Kidney epithelial cell (primary cell): ENCODE measurements at regions not wholly inside any gene's neighbourhood (a gene's known extent, or its start where the extent isn't known, plus 50 kb on each side); places are given as distances from the start of the nearest gene placed in this dataset.

Experiments used
- DNase-seq: peaks from one replicate; pipeline ENCODE4 v3.0.0-alpha.2; 2010; ENCODE audit warnings: low read depth
- H3K27me3 ChIP-seq: 2 replicates; pipeline ENCODE4 v1.6.0; 2011; ENCODE audit warnings: low read length; ENCODE audit not compliant: control insufficient read depth, insufficient read depth
- H3K36me3 ChIP-seq: 2 replicates; pipeline ENCODE4 v1.5.1; 2011; ENCODE audit warnings: low read length; ENCODE audit not compliant: control insufficient read depth, insufficient read depth
- H3K4me3 ChIP-seq: 2 replicates; pipeline ENCODE4 v1.5.1; 2011; ENCODE audit warnings: low read depth, mild to moderate bottlenecking, control low read depth, low read length
- TF ChIP-seq, protein P1 (sequence below): IDR thresholded peaks from 2 replicates; pipeline ENCODE4 v1.5.1; 2011; ENCODE audit warnings: mild to moderate bottlenecking, moderate library complexity, low read length, control low read depth, inconsistent platforms; ENCODE audit not compliant: insufficient read depth, poor library complexity, severe bottlenecking

DNA sequence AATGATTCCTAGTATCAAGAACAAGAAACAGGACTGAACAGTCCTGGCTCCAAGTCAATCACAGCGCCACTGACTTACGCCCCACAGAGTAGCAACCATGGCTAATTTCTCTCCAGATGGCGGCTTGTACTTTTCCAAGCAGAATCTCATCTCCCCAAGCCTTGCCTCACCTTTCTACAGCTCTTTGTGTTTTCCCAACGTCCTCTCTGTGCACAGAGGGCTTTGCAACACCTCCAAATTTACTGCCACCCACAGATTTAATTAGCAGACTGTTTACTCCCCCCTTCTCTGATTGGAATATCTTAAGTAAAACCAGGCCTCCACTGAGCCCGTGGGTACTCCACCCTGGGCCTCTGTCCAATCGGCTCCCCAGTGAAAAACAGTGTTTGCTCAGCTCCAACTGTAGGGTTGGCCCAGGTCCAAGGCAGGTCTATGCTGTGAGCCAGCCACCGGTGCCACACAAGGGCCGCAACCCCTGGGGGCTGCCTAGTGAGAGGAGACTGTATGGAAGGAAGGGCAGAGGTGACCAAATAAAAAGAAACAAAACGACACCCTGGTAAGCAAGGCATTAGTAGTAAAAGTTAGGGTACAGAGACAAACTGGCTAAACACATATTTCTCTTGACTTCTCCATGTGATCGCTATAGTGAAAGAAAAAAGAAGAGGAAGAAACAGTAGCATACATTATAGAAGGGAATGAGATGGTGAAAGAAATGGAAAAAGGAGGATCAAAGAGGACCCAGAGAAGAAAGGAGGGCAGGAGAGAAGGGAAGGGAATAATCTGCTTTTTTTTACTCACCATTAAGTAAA lies 128.4 kb upstream of the SOD1 start:
- no peak overlapping the region for H3K4me3 ChIP-seq
- peaks cover 1% of the 10 kb centered on the region for H3K36me3 ChIP-seq
- TF ChIP-seq, protein P1, sequence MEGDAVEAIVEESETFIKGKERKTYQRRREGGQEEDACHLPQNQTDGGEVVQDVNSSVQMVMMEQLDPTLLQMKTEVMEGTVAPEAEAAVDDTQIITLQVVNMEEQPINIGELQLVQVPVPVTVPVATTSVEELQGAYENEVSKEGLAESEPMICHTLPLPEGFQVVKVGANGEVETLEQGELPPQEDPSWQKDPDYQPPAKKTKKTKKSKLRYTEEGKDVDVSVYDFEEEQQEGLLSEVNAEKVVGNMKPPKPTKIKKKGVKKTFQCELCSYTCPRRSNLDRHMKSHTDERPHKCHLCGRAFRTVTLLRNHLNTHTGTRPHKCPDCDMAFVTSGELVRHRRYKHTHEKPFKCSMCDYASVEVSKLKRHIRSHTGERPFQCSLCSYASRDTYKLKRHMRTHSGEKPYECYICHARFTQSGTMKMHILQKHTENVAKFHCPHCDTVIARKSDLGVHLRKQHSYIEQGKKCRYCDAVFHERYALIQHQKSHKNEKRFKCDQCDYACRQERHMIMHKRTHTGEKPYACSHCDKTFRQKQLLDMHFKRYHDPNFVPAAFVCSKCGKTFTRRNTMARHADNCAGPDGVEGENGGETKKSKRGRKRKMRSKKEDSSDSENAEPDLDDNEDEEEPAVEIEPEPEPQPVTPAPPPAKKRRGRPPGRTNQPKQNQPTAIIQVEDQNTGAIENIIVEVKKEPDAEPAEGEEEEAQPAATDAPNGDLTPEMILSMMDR = no peak
- no peaks in the 10 kb centered on the region for H3K27me3 ChIP-seq
- DNase-seq = no peak

DNA sequence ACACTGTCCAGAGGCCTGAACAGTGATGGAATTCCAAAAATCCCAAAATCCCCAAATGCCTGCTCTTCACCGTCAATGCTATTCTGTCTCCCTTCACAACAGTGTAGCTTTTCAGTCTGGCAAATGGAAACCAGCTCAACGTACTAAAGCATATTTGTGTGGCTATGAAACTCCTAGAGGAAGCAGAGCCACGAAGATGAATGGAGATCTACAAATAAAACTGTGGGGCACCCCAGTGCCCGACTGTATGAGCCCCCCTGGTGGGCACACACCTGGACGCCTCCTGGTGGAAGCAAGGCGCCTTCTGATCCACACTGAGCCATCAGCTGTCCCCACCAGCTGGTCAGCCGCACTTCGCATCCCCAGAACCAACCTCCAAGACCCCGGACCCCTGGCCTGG lies 129.1 kb upstream of the SOD1 start:
- Histone ChIP-seq H3K27me3 (no peaks in the 10 kb centered on the region), H3K36me3 (peaks cover 1% of the 10 kb centered on the region), H3K4me3 (no peak overlapping the region)
- TF ChIP-seq, protein P1 = no peak
- no peak for DNase-seq

DNA sequence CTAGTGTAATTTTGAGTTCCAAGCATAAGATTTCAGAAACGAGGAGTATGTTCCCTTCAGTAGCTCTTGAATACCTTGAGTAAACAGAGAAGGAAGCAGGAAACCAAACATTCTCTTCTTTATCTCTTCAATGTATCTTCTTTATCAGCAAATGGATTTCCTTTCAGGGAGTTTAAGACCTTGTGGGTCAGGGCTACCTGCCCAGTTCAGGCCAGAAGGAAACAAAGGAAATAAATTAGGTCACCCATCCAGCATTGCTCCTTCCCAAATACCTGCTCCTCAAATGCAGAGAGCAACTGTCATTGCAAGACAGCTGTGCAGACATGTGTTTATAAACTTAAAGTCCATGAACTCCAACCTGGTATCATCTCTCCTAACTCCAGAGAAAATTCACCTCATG lies 130.1 kb upstream of the SOD1 start:
- DNase-seq = no peak
- Histone ChIP-seq H3K36me3 (peaks cover 1% of the 10 kb centered on the region), H3K27me3 (no peaks in the 10 kb centered on the region), H3K4me3 (no peak overlapping the region)
- TF ChIP-seq, protein P1 = no peak

DNA sequence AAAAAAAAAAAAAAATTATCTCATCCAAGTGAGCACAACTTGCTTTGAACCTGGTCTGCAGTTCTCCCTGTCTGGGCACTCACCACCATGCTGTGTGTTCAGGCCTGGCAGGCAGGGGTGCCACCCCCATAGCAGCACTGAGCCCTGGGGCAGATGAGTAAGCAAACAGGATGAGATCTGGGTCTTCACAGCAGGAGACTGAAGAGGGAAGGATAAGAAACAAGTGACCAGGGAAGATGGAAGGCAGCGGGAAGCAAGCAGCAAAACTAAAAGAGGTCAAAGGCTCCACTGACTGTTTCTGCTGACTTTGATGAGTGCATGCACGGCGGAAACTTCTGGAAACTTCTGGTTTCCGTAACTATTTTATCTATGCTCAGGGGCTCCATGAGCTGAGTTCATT lies 133.5 kb upstream of the SOD1 start:
- DNase-seq = no peak
- TF ChIP-seq, protein P1 = no peak
- Histone ChIP-seq H3K4me3 (no peak overlapping the region), H3K36me3 (no peaks in the 10 kb centered on the region), H3K27me3 (no peaks in the 10 kb centered on the region)

DNA sequence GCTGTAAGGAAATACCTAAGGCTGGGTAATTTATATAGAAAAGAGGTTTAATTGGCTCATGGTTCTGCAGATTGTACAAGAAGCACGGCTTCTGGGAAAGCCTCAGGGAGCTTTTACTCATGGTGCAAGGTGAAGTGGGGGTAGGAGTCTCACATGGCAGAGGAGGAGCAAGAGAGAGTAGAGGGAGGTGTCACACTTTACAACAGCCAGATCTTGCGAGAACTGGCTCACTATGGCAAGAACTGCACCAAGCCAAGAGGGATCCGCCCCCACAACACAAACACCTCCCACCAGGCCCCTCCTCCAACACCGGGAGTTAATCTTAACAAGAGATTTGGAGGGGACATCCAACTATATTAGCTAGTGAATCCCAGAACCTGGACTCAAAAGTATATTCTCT lies 135.4 kb upstream of the SOD1 start:
- TF ChIP-seq, protein P1 = no peak

DNA sequence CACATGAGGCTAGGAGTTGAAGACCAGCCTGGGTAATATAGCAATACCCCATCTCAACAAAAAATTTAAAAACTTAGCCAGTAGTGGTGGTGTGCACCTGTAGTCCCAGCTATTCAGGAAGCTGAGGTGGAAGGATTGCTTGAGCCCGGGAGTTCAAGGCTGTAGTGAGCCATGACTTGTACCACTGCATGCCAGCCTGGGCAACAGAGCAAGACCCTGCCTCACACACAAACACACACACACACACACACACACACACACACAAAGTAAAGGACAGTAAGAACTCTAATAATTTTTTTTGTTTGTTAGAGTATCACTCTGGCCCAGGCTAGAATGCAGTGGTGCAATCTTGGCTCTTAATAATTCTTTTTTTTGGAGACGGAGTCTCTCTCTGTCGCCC lies 138.0 kb upstream of the SOD1 start:
- Histone ChIP-seq H3K36me3 (no peaks in the 10 kb centered on the region), H3K4me3 (no peak overlapping the region), H3K27me3 (no peaks in the 10 kb centered on the region)
- no peak for DNase-seq
- TF ChIP-seq, protein P1 = no peak

More for the DNA sequence above, 135.4 kb upstream of the SOD1 start:
- no peaks in the 10 kb centered on the region for H3K27me3 ChIP-seq
- no peak for DNase-seq
- no peaks in the 10 kb centered on the region for H3K36me3 ChIP-seq
- H3K4me3 ChIP-seq = no peak overlapping the region
